ENCODE measurements at regions not wholly inside any gene's neighbourhood (a gene's known extent, or its start where the extent isn't known, plus 50 kb on each side); places are given as distances from the start of the nearest gene placed in this dataset.

- Histone ChIP-seq H3K27ac (no peak overlapping the region), H3K4me3 (no peak overlapping the region)
These were observed 191.4 kb downstream of the KLF6 start for GRCh38 chr10:3593611-3594010.

GRCh38 chr10:3592424-3592823 lies 192.6 kb downstream of the KLF6 start:
- Histone ChIP-seq H3K27ac (no peak overlapping the region), H3K4me3 (no peak overlapping the region)

- Histone ChIP-seq H3K27ac (no peak overlapping the region), H3K4me3 (no peak overlapping the region)
These were observed 196.2 kb downstream of the KLF6 start for GRCh38 chr10:3588816-3589215.

- no peak overlapping the region for H3K27ac ChIP-seq
- H3K4me3 ChIP-seq: no peak overlapping the region
These were observed 196.7 kb downstream of the KLF6 start for GRCh38 chr10:3588346-3588745.

- H3K27ac ChIP-seq: no peak overlapping the region
- H3K4me3 ChIP-seq: no peak overlapping the region
These were observed 199.9 kb downstream of the KLF6 start for GRCh38 chr10:3584926-3585784.

GRCh38 chr10:3580565-3580964 lies 204.4 kb downstream of the KLF6 start:
- Histone ChIP-seq H3K27ac (no peak overlapping the region), H3K4me3 (no peak overlapping the region)

- Histone ChIP-seq H3K4me3 (no peak overlapping the region), H3K27ac (no peak overlapping the region)
These were observed 205.2 kb downstream of the KLF6 start for GRCh38 chr10:3579845-3580244.

GRCh38 chr10:3578682-3579081 lies 206.3 kb downstream of the KLF6 start:
- no peak overlapping the region for H3K27ac ChIP-seq
- H3K4me3 ChIP-seq: no peak overlapping the region

- Histone ChIP-seq H3K27ac (no peak overlapping the region), H3K4me3 (no peak overlapping the region)
These were observed 206.8 kb downstream of the KLF6 start for GRCh38 chr10:3578159-3578558.

- no peak overlapping the region for H3K27ac ChIP-seq
These were observed 210.6 kb downstream of the KLF6 start for GRCh38 chr10:3574451-3574850.

GRCh38 chr10:3573498-3573897 lies 211.5 kb downstream of the KLF6 start:
- Histone ChIP-seq H3K4me3 (no peak overlapping the region), H3K27ac (no peak overlapping the region)

More at GRCh38 chr10:3574451-3574850, 210.6 kb downstream of the KLF6 start:
- no peak overlapping the region for H3K4me3 ChIP-seq

- no peak overlapping the region for H3K27ac ChIP-seq
- H3K4me3 ChIP-seq: no peak overlapping the region
These were observed 213.6 kb downstream of the KLF6 start for GRCh38 chr10:3571310-3571825.

- Histone ChIP-seq H3K4me3 (no peak overlapping the region), H3K27ac (peak overlapping the region in 2 of 21 experiments; percentile 25 to 29)
These were observed 214.1 kb downstream of the KLF6 start for GRCh38 chr10:3570855-3571266.

- Histone ChIP-seq H3K27ac (peak overlapping the region in 2 of 21 experiments; percentile 25 to 29), H3K4me3 (no peak overlapping the region)
These were observed 214.8 kb downstream of the KLF6 start for GRCh38 chr10:3570131-3570729.

GRCh38 chr10:3568983-3569382 lies 216.0 kb downstream of the KLF6 start:
- Histone ChIP-seq H3K27ac (no peak overlapping the region), H3K4me3 (no peak overlapping the region)

- no peak overlapping the region for H3K4me3 ChIP-seq
- no peak overlapping the region for H3K27ac ChIP-seq
These were observed 216.6 kb downstream of the KLF6 start for GRCh38 chr10:3568392-3568791.

GRCh38 chr10:3567291-3567963 lies 217.6 kb downstream of the KLF6 start:
- H3K27ac ChIP-seq: no peak overlapping the region
- no peak overlapping the region for H3K4me3 ChIP-seq

GRCh38 chr10:3566627-3567026 lies 218.4 kb downstream of the KLF6 start:
- Histone ChIP-seq H3K4me3 (no peak overlapping the region), H3K27ac (no peak overlapping the region)

- H3K27ac ChIP-seq: no peak overlapping the region
- no peak overlapping the region for H3K4me3 ChIP-seq
These were observed 220.5 kb downstream of the KLF6 start for GRCh38 chr10:3564346-3565002.

- no peak overlapping the region for H3K27ac ChIP-seq
- H3K4me3 ChIP-seq: no peak overlapping the region
These were observed 221.7 kb downstream of the KLF6 start for GRCh38 chr10:3563298-3563697.

Measured in skin epidermis (tissue), 12 donors.